Uterus (tissue), 3 donors: ENCODE measurements at regions not wholly inside any gene's neighbourhood (a gene's known extent, or its start where the extent isn't known, plus 50 kb on each side); places are given as distances from the start of the nearest gene placed in this dataset.

Experiments used
- DNase-seq, 2 donors: peaks; one replicate each; pipeline ENCODE4 v3.0.0-alpha.2; 2019 to 2020
- H3K27ac ChIP-seq, 2 donors: fragments of 200-600 bp; sonication (generic); 1 replicate in 1 of 2; 2 replicates in 1 of 2; pipeline ENCODE4 v1.5.1; 2016 to 2018
- H3K27me3 ChIP-seq, 2 donors: fragments of 200-600 bp; sonication (generic); one replicate each; pipeline ENCODE4 v1.5.1; 2018 to 2019; ENCODE audit warnings: control low read depth in 1 of 2
- H3K36me3 ChIP-seq, 2 donors: fragments of 200-600 bp; sonication (generic); one replicate each; pipeline ENCODE4 v1.5.1; 2019; ENCODE audit warnings: control low read depth in 1 of 2
- H3K4me1 ChIP-seq, 2 donors: fragments of 200-600 bp; sonication (generic); one replicate each; pipeline ENCODE4 v1.5.1; 2018 to 2019; ENCODE audit warnings: control low read depth in 1 of 2
- H3K4me3 ChIP-seq, 2 donors: fragments of 200-600 bp; sonication (generic); 1 replicate in 1 of 2; 2 replicates in 1 of 2; pipeline ENCODE4 v1.5.1; 2018 to 2019; ENCODE audit warnings: mild to moderate bottlenecking in 1 of 2
- H3K9me3 ChIP-seq, 2 donors: fragments of 200-600 bp; sonication (generic); one replicate each; pipeline ENCODE4 v1.5.1; 2019; ENCODE audit warnings: control low read depth in 1 of 2
- POLR2A ChIP-seq, 2 donors: fragments of 450-650 bp; IDR thresholded peaks; one replicate each; pipeline ENCODE4 v1.6.1; 2016; ENCODE audit warnings: antibody characterized with exemption in 2 of 2, mild to moderate bottlenecking in 1 of 2, moderate library complexity in 1 of 2
- intact Hi-C: fragments of 100-400 bp; cut with DNase I; formaldehyde crosslinking; loops from one replicate; pipeline ENCODE4 v1.15.1; 2023; ENCODE audit warnings: low total_unique reads
- TF ChIP-seq, protein P1 (sequence below), 4 experiments: fragments of 200-600 bp in 2 of 4; fragments of 450-650 bp in 2 of 4; sonication (generic) in 2 of 4; IDR thresholded peaks; one replicate each; pipeline ENCODE4 v1.5.1; 2016 to 2019; ENCODE audit warnings: antibody characterized with exemption in 4 of 4, mild to moderate bottlenecking in 2 of 4, moderate library complexity in 1 of 4
- donor health status: DM: yes; HTN: yes; CAD: no.

DNA sequence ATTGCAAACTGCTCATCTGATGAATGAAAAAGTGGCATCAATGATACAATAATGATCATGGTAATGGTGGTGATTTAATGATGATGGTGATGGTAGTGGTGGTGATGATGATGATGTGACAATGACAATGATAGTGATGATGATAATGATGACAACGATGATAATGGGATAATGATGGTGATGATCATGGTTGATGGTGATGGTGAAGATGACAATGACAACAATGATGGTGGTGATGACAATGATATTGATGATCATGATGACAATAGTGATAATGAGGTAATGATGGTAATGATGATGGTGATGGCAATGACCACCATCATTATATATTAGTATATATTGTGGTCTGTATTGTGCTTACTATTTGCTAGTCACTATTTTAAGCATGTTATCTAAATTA lies 474.3 kb downstream of the TBC1D22A start:
- TF ChIP-seq POLR2A (IDR thresholded peaks at IDR 0.05): no peak
- TF ChIP-seq, protein P1, sequence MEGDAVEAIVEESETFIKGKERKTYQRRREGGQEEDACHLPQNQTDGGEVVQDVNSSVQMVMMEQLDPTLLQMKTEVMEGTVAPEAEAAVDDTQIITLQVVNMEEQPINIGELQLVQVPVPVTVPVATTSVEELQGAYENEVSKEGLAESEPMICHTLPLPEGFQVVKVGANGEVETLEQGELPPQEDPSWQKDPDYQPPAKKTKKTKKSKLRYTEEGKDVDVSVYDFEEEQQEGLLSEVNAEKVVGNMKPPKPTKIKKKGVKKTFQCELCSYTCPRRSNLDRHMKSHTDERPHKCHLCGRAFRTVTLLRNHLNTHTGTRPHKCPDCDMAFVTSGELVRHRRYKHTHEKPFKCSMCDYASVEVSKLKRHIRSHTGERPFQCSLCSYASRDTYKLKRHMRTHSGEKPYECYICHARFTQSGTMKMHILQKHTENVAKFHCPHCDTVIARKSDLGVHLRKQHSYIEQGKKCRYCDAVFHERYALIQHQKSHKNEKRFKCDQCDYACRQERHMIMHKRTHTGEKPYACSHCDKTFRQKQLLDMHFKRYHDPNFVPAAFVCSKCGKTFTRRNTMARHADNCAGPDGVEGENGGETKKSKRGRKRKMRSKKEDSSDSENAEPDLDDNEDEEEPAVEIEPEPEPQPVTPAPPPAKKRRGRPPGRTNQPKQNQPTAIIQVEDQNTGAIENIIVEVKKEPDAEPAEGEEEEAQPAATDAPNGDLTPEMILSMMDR (IDR thresholded peaks at IDR 0.05): no peak
- H3K27ac ChIP-seq: no peak overlapping the region
- H3K27me3 ChIP-seq: no peaks in the 10 kb centered on the region
- no peaks in the 10 kb centered on the region for H3K9me3 ChIP-seq
- intact Hi-C loops: no loop called here
- no peak for DNase-seq
- no peak overlapping the region for H3K4me3 ChIP-seq
- H3K4me1 ChIP-seq: no peaks in the 10 kb centered on the region
- H3K36me3 ChIP-seq: no peaks in the 10 kb centered on the region

- TF ChIP-seq POLR2A (IDR thresholded peaks at IDR 0.05): no peak
- TF ChIP-seq, protein P1 (IDR thresholded peaks at IDR 0.05): no peak
- DNase-seq: no peak
- Histone ChIP-seq H3K27ac (no peak overlapping the region), H3K9me3 (no peaks in the 10 kb centered on the region), H3K4me1 (no peaks in the 10 kb centered on the region), H3K36me3 (no peaks in the 10 kb centered on the region), H3K4me3 (no peak overlapping the region), H3K27me3 (no peaks in the 10 kb centered on the region)
- intact Hi-C loops: no loop called here
These were observed 473.7 kb downstream of the TBC1D22A start for GRCh38 chr22:47236161-47236560.

DNA sequence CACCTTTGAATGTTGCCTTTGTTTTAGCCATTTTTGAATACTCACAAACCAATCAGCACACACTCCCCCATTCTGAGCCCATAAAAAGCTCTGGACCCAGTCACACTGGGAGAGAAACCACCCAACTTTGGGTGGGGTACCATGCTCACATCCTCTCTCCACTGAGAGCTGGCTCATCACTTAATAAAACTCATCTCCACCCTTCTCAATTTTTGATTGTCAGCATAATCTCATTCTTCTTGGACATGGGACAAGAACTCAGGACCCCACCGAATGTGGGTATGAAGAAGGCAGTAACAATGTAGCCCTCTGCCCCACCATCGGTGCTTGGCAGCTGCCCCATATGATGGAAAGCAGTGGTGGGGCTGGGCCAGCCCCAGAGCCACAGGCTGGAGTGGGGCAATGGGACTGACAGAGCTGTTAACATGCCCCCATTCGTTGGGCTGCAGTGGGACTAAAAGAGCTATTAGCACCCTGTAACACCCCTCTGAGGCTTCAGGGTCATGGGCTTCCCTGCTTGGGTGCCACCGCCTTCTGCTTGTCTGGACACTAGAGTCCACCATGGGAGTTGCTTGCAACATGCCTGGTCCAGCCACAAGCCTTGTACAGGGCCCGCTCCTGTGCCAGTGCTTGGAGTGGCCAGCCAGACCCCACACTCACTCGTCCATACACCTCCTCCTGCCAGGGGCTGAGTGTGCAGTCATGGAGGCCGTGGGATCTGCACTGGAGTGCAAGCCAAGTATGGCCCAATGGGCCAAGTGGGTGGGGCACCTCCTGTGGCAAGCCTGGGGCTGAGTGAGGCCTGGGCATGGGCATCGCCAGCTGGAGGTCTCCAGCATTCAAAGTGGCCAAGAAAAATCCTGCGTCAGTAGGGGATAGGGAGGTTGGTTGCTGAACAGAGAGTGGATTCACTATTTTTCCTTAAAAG lies 471.1 kb downstream of the TBC1D22A start:
- TF ChIP-seq POLR2A (IDR thresholded peaks at IDR 0.05): no peak
- TF ChIP-seq, protein P1 (IDR thresholded peaks at IDR 0.05): no peak
- H3K36me3 ChIP-seq: no peaks in the 10 kb centered on the region
- H3K4me1 ChIP-seq: no peaks in the 10 kb centered on the region
- H3K27me3 ChIP-seq: no peaks in the 10 kb centered on the region
- H3K9me3 ChIP-seq: no peaks in the 10 kb centered on the region
- no peak overlapping the region for H3K27ac ChIP-seq
- DNase-seq: no peak
- no peak overlapping the region for H3K4me3 ChIP-seq
- intact Hi-C loops: no loop called here

GRCh38 chr22:47232753-47233152 lies 470.3 kb downstream of the TBC1D22A start:
- Histone ChIP-seq H3K27me3 (no peaks in the 10 kb centered on the region), H3K4me3 (no peak overlapping the region), H3K4me1 (no peaks in the 10 kb centered on the region), H3K36me3 (no peaks in the 10 kb centered on the region), H3K27ac (no peak overlapping the region), H3K9me3 (no peaks in the 10 kb centered on the region)
- TF ChIP-seq, protein P1 (IDR thresholded peaks at IDR 0.05): no peak
- no peak for TF ChIP-seq POLR2A (IDR thresholded peaks at IDR 0.05)
- DNase-seq: no peak
- intact Hi-C loops: no loop called here

- no peaks in the 10 kb centered on the region for H3K4me1 ChIP-seq
- H3K27me3 ChIP-seq: no peaks in the 10 kb centered on the region
- no peak overlapping the region for H3K4me3 ChIP-seq
- no peak overlapping the region for H3K27ac ChIP-seq
- intact Hi-C loops: no loop called here
- TF ChIP-seq, protein P1 (IDR thresholded peaks at IDR 0.05): no peak
- TF ChIP-seq POLR2A (IDR thresholded peaks at IDR 0.05): no peak
- no peaks in the 10 kb centered on the region for H3K9me3 ChIP-seq
- no peak for DNase-seq
- H3K36me3 ChIP-seq: no peaks in the 10 kb centered on the region
These were observed 469.7 kb downstream of the TBC1D22A start for GRCh38 chr22:47232197-47232596.
